ENCODE measurements at regions not wholly inside any gene's neighbourhood (a gene's known extent, or its start where the extent isn't known, plus 50 kb on each side); places are given as distances from the start of the nearest gene placed in this dataset.

GRCh38 chr4:4776335-4776734 lies 83.1 kb upstream of the MSX1 start:
- no peak for DNase-seq (ENCODE audit: low read depth)
- no peak overlapping the region for H3K4me3 ChIP-seq (ENCODE audit: low read length)
- TF ChIP-seq, protein P1, sequence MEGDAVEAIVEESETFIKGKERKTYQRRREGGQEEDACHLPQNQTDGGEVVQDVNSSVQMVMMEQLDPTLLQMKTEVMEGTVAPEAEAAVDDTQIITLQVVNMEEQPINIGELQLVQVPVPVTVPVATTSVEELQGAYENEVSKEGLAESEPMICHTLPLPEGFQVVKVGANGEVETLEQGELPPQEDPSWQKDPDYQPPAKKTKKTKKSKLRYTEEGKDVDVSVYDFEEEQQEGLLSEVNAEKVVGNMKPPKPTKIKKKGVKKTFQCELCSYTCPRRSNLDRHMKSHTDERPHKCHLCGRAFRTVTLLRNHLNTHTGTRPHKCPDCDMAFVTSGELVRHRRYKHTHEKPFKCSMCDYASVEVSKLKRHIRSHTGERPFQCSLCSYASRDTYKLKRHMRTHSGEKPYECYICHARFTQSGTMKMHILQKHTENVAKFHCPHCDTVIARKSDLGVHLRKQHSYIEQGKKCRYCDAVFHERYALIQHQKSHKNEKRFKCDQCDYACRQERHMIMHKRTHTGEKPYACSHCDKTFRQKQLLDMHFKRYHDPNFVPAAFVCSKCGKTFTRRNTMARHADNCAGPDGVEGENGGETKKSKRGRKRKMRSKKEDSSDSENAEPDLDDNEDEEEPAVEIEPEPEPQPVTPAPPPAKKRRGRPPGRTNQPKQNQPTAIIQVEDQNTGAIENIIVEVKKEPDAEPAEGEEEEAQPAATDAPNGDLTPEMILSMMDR (IDR thresholded peaks at IDR 0.05; ENCODE audit: insufficient read depth, low read depth, low read length, missing control alignments): no peak

GRCh38 chr4:4775493-4776004 lies 83.9 kb upstream of the MSX1 start:
- no peak overlapping the region for H3K4me3 ChIP-seq (ENCODE audit: low read length)
- DNase-seq (ENCODE audit: low read depth): no peak
- TF ChIP-seq, protein P1 (IDR thresholded peaks at IDR 0.05; ENCODE audit: insufficient read depth, low read depth, low read length, missing control alignments): no peak

DNA sequence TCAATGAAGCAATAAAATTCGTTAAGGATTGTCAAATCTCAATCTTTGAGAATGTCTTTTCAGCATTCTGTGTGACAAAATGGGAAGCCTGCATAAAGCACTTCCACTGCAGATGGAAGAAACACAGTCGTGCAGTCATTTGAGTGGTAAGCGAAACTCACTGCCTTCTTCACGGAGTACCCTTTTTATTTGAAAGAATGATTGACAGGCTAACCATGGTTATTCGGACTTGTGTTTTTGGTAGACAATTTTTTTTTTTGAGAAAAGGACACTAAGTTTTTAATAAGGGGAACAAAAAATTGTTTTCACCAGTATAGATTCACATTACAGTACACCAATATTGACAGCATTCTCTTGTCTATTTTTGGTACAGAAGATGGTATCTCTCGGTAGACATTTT lies 86.9 kb upstream of the MSX1 start:
- TF ChIP-seq, protein P1 (IDR thresholded peaks at IDR 0.05; ENCODE audit: insufficient read depth, low read depth, low read length, missing control alignments): no peak
- no peak for DNase-seq (ENCODE audit: low read depth)

GRCh38 chr4:4771160-4771559 lies 88.3 kb upstream of the MSX1 start:
- no peak for DNase-seq (ENCODE audit: low read depth)
- TF ChIP-seq, protein P1 (IDR thresholded peaks at IDR 0.05; ENCODE audit: insufficient read depth, low read depth, low read length, missing control alignments): no peak
- no peak overlapping the region for H3K4me3 ChIP-seq (ENCODE audit: low read length)

More for the DNA sequence above, 86.9 kb upstream of the MSX1 start:
- H3K4me3 ChIP-seq (ENCODE audit: low read length): no peak overlapping the region

GRCh38 chr4:4770610-4771009 lies 88.9 kb upstream of the MSX1 start:
- no peak overlapping the region for H3K4me3 ChIP-seq (ENCODE audit: low read length)
- TF ChIP-seq, protein P1 (IDR thresholded peaks at IDR 0.05; ENCODE audit: insufficient read depth, low read depth, low read length, missing control alignments): no peak
- no peak for DNase-seq (ENCODE audit: low read depth)

DNA sequence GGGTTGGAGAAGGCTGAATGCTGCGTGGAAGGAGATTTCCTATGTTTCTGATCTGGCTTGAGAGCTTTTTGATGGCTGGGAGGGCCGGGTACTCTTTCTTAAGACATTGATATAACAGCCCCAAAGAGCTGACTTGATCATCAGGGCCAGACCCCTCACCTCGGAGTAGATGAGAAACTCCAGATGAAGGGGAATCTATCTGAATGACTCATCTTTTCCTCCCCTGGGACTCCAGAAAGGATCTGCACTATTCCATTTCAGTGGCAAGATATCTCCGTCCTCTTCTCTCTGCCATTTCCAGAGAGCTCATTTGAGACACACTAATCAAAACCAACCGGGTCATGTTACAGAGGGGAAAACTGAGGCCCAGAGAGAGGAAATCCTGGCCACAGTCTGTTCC lies 92.9 kb upstream of the MSX1 start:
- TF ChIP-seq, protein P1 (IDR thresholded peaks at IDR 0.05; ENCODE audit: insufficient read depth, low read depth, low read length, missing control alignments): no peak
- DNase-seq (ENCODE audit: low read depth): no peak
- H3K4me3 ChIP-seq (ENCODE audit: low read length): no peak overlapping the region

- DNase-seq (ENCODE audit: low read depth): no peak
- TF ChIP-seq, protein P1 (IDR thresholded peaks at IDR 0.05; ENCODE audit: insufficient read depth, low read depth, low read length, missing control alignments): no peak
- no peak overlapping the region for H3K4me3 ChIP-seq (ENCODE audit: low read length)
These were observed 93.7 kb upstream of the MSX1 start for GRCh38 chr4:4765811-4766210.
